OCI-LY3 (cell line): ENCODE measurements at regions not wholly inside any gene's neighbourhood (a gene's known extent, or its start where the extent isn't known, plus 50 kb on each side); places are given as distances from the start of the nearest gene placed in this dataset.

Experiments
- H2AFZ ChIP-seq: fragments of 200-600, 300-600 bp; shearing (Covaris generic); 2 replicates; pipeline ENCODE4 v1.6.0; 2014; ENCODE audit warnings: antibody characterized with exemption, low read depth, low read length
- H3K27ac ChIP-seq: fragments of 200-600, 300-600 bp; sonication (generic); 2 replicates; pipeline ENCODE4 v1.5.1; 2014; ENCODE audit warnings: mild to moderate bottlenecking, low read length, moderate library complexity, mixed read lengths
- H3K27me3 ChIP-seq: fragments of 200-600, 300-600 bp; sonication (generic); 2 replicates; pipeline ENCODE4 v1.6.1; 2014; ENCODE audit warnings: low read depth, low read length, mixed read lengths
- H3K36me3 ChIP-seq: fragments of 200-600, 300-600 bp; sonication (generic); replicated peaks from 2 replicates; pipeline ENCODE3; 2014; ENCODE audit warnings: low read depth, low read length, mixed read lengths
- H3K4me1 ChIP-seq: fragments of 300-600, 200-600 bp; sonication (generic); 2 replicates; pipeline ENCODE4 v1.6.1; 2014; ENCODE audit warnings: low read length, mixed read lengths
- H3K4me2 ChIP-seq: fragments of 200-600, 300-600 bp; sonication (generic); 2 replicates; pipeline ENCODE4 v1.6.1; 2014; ENCODE audit warnings: low read length, mixed read lengths
- H3K4me3 ChIP-seq: fragments of 300-600, 200-600 bp; sonication (generic); 2 replicates; pipeline ENCODE4 v1.5.1; 2014; ENCODE audit warnings: antibody characterized with exemption, mild to moderate bottlenecking, low read length, moderate library complexity
- H3K79me2 ChIP-seq: fragments of 300-600, 200-600 bp; shearing (Covaris generic); 2 replicates; pipeline ENCODE4 v1.6.1; 2014; ENCODE audit warnings: mild to moderate bottlenecking, low read length, mixed read lengths
- H3K9ac ChIP-seq: fragments of 300-600, 200-600 bp; shearing (Covaris generic); 2 replicates; pipeline ENCODE4 v1.6.0; 2014; ENCODE audit warnings: mild to moderate bottlenecking, low read length, moderate library complexity
- H3K9me3 ChIP-seq: fragments of 200-600, 300-600 bp; shearing (Covaris generic); 2 replicates; pipeline ENCODE4 v1.6.1; 2014; ENCODE audit warnings: low read length, mixed read lengths; ENCODE audit not compliant: insufficient read depth
- H4K20me1 ChIP-seq: fragments of 200-600, 300-600 bp; sonication (generic); 2 replicates; pipeline ENCODE4 v1.6.1; 2016; ENCODE audit warnings: low read length, mixed read lengths; ENCODE audit not compliant: insufficient read depth
- CTCF ChIP-seq: fragments of 200-600, 300-600 bp; sonication (generic); IDR thresholded peaks from 2 replicates; pipeline ENCODE4 v1.5.1; 2014; ENCODE audit warnings: antibody characterized with exemption, low read length, low read depth
- EZH2phosphoT487 ChIP-seq: fragments of 200-600 bp; shearing (Covaris generic); IDR thresholded peaks from 2 replicates; pipeline ENCODE4 v1.6.1; 2018; ENCODE audit warnings: antibody characterized with exemption, mixed run types, low read depth

- Histone ChIP-seq H3K36me3 (no peaks in the 10 kb centered on the region), H3K27ac (no peak overlapping the region), H3K79me2 (no peaks in the 10 kb centered on the region), H3K9ac (no peak overlapping the region), H3K4me1 (no peaks in the 10 kb centered on the region), H4K20me1 (no peaks in the 10 kb centered on the region), H2AFZ (no peak overlapping the region), H3K27me3 (peaks cover 4% of the 10 kb centered on the region; the same call in 1 of the 2 replicates), H3K4me2 (no peak overlapping the region), H3K4me3 (no peak overlapping the region), H3K9me3 (no peaks in the 10 kb centered on the region)
- TF ChIP-seq EZH2phosphoT487 (no peak), CTCF (no peak)
Measured at GRCh38 chr10:121183707-121184106, 332.5 kb downstream of the WDR11 start.

GRCh38 chr10:121185816-121186455 lies 334.8 kb downstream of the WDR11 start:
- no peak overlapping the region for H3K4me2 ChIP-seq
- H3K9ac ChIP-seq, result no peak overlapping the region
- H2AFZ ChIP-seq, result no peak overlapping the region
- no peaks in the 10 kb centered on the region for H3K79me2 ChIP-seq
- H3K36me3 ChIP-seq, result no peaks in the 10 kb centered on the region
- H3K27ac ChIP-seq, result no peak overlapping the region
- no peaks in the 10 kb centered on the region for H3K9me3 ChIP-seq
- TF ChIP-seq CTCF, result no peak
- no peak for TF ChIP-seq EZH2phosphoT487
- no peaks in the 10 kb centered on the region for H3K4me1 ChIP-seq
- H4K20me1 ChIP-seq, result no peaks in the 10 kb centered on the region
- H3K4me3 ChIP-seq, result no peak overlapping the region
- H3K27me3 ChIP-seq, result peaks cover 4% of the 10 kb centered on the region; the same call in 1 of the 2 replicates

DNA sequence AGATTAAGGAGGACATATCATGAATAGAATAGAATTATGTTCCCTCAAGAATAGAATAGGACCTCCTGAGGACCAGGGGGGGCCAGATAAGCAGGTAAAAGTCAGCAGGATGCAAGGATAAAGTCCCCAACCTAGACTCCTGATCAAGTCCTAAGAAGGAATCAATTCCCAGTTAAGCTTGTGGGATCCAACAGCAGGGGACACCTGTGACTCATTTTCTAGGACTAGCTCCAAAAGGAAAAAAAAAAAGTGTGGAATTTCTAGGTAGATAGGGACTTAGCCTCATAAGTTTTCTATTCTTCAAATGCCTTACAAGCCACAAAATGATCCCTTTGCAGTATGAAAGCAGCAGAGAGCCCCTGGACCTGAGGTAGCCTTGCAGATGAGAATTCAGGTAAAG lies 336.2 kb downstream of the WDR11 start:
- H3K9me3 ChIP-seq, result no peaks in the 10 kb centered on the region
- no peak overlapping the region for H3K9ac ChIP-seq
- H3K27ac ChIP-seq, result no peak overlapping the region
- no peaks in the 10 kb centered on the region for H3K4me1 ChIP-seq
- H3K36me3 ChIP-seq, result no peaks in the 10 kb centered on the region
- TF ChIP-seq EZH2phosphoT487 (no peak), CTCF (no peak)
- no peaks in the 10 kb centered on the region for H3K79me2 ChIP-seq
- no peaks in the 10 kb centered on the region for H4K20me1 ChIP-seq
- no peak overlapping the region for H3K4me2 ChIP-seq
- H3K27me3 ChIP-seq, result peaks cover 4% of the 10 kb centered on the region; the same call in 1 of the 2 replicates
- no peak overlapping the region for H2AFZ ChIP-seq
- no peak overlapping the region for H3K4me3 ChIP-seq

DNA sequence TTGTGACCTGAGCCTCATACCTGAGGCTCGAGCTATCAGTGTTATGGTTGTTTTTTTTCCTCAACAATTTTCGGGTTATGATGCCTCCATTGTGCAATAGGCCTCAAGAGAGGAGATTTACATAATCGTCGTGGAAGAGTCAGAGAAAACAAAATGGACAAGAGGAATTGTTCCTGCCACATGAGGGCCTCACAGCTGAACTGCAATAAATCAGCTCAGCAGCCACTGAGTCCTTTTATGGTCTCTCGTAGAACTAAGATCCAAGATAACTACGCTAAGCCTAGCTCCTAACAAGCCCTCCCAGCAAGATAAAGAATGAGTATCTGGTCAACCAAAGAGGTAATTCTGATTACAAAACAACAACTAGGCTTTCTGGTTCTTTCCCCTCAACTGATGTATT lies 336.8 kb downstream of the WDR11 start:
- Histone ChIP-seq H3K27ac (no peak overlapping the region), H3K79me2 (no peaks in the 10 kb centered on the region), H3K9me3 (no peaks in the 10 kb centered on the region), H3K4me2 (no peak overlapping the region), H3K9ac (no peak overlapping the region), H3K4me3 (no peak overlapping the region), H3K36me3 (no peaks in the 10 kb centered on the region), H2AFZ (no peak overlapping the region), H4K20me1 (no peaks in the 10 kb centered on the region), H3K4me1 (no peaks in the 10 kb centered on the region), H3K27me3 (peaks cover 4% of the 10 kb centered on the region; the same call in 1 of the 2 replicates)
- TF ChIP-seq EZH2phosphoT487 (no peak), CTCF (no peak)
